BE2C (cell line): ENCODE measurements at regions not wholly inside any gene's neighbourhood (a gene's known extent, or its start where the extent isn't known, plus 50 kb on each side); places are given as distances from the start of the nearest gene placed in this dataset.

Source experiments
- DNase-seq: peaks from one replicate; pipeline ENCODE4 v3.0.0-alpha.2; 2020
- H3K27me3 ChIP-seq: fragments of 250-450 bp; sonication (Bioruptor Pico); 2 replicates; pipeline ENCODE4 v1.5.1; 2020; ENCODE audit warnings: mild to moderate bottlenecking
- H3K36me3 ChIP-seq: fragments of 250-450 bp; sonication (Bioruptor Pico); 2 replicates; pipeline ENCODE4 v1.5.1; 2020; ENCODE audit warnings: mild to moderate bottlenecking
- H3K4me1 ChIP-seq: fragments of 250-450 bp; sonication (Bioruptor Pico); 2 replicates; pipeline ENCODE4 v1.5.1; 2020
- H3K4me3 ChIP-seq: 2 replicates; pipeline ENCODE4 v1.5.1; 2011; ENCODE audit warnings: low read depth, low read length
- H3K9me3 ChIP-seq: fragments of 250-450 bp; sonication (Bioruptor Pico); 2 replicates; pipeline ENCODE4 v1.5.1; 2020
- CTCF ChIP-seq: IDR thresholded peaks from 2 replicates; pipeline ENCODE4 v1.5.1; 2012; ENCODE audit warnings: mild to moderate bottlenecking, low read depth, low read length

DNA sequence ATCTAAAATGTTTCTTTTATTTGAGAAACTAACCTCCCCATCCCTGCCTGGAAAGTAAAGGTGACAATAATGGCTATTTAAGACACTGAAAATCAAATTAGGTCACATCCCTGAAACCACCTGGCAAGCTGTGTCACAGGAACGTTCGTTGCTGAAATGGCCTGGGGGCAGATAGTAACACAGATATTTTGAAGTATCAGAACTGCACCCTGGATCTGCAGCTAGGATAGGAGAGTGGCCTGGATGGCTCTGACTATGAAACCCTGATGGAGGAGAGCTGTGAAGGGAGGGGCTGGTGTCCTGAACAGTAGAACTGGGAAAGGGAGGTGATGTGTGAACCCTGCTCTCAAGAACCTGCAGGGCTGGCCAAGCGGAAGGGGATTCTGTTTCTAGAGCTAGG is 648.3 kb upstream of the CFAP20DC start:
- H3K9me3 ChIP-seq: no peaks in the 10 kb centered on the region
- no peak for TF ChIP-seq CTCF
- H3K36me3 ChIP-seq: no peaks in the 10 kb centered on the region
- no peaks in the 10 kb centered on the region for H3K4me1 ChIP-seq
- no peaks in the 10 kb centered on the region for H3K27me3 ChIP-seq
- no peak for DNase-seq
- H3K4me3 ChIP-seq: no peak overlapping the region

- DNase-seq: no peak
- TF ChIP-seq CTCF: no peak
- Histone ChIP-seq H3K4me1 (no peaks in the 10 kb centered on the region), H3K27me3 (no peaks in the 10 kb centered on the region), H3K4me3 (no peak overlapping the region), H3K9me3 (no peaks in the 10 kb centered on the region), H3K36me3 (no peaks in the 10 kb centered on the region)
Observed at GRCh38 chr3:59696783-59697182, 647.0 kb upstream of the CFAP20DC start.

GRCh38 chr3:59695860-59696259 is 646.0 kb upstream of the CFAP20DC start:
- no peaks in the 10 kb centered on the region for H3K36me3 ChIP-seq
- DNase-seq: no peak
- no peaks in the 10 kb centered on the region for H3K4me1 ChIP-seq
- TF ChIP-seq CTCF: no peak
- H3K9me3 ChIP-seq: no peaks in the 10 kb centered on the region
- no peaks in the 10 kb centered on the region for H3K27me3 ChIP-seq
- H3K4me3 ChIP-seq: no peak overlapping the region

DNA sequence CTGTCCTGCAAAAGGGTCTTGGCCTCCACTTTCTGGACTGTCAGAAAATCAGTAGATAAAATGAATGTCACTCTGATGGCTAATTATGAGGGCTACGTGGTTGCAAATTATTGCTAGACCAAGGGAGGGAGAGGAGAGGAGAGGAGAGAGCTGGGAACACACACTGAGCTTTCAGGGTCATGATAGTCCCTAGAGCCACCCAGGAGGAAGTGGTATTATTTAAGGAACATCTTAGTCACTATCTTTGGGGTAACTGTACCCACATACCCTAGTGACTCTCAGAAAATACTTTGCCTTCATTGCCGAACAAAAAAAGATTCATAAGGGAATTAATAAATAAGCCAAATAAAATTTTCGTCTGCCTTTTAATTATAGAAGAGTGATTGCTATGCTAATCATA is 642.3 kb upstream of the CFAP20DC start:
- H3K9me3 ChIP-seq: no peaks in the 10 kb centered on the region
- TF ChIP-seq CTCF: no peak
- DNase-seq: no peak
- no peak overlapping the region for H3K4me3 ChIP-seq
- H3K27me3 ChIP-seq: no peaks in the 10 kb centered on the region
- no peaks in the 10 kb centered on the region for H3K4me1 ChIP-seq
- no peaks in the 10 kb centered on the region for H3K36me3 ChIP-seq

DNA sequence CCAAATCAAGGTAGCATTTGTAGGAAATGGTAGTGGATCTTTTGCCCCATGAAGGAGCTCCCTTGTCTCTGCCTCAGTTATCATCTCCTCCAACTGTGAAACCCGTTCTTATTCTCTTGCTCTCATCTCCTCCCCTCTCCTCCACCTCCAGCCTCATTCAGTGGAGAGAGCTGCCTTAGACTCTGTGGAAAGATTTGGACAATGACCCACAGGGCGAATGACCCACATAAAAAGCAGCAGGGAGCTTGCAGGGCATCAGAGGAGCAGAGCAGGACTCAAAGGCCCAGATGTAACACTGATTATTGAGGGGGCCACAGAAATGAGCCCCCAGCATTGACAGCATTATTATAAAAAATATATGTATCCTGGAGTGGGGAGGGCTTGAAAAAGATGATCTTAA is 641.1 kb upstream of the CFAP20DC start:
- DNase-seq: no peak
- H3K4me3 ChIP-seq: no peak overlapping the region
- no peaks in the 10 kb centered on the region for H3K27me3 ChIP-seq
- H3K9me3 ChIP-seq: no peaks in the 10 kb centered on the region
- H3K4me1 ChIP-seq: no peaks in the 10 kb centered on the region
- TF ChIP-seq CTCF: no peak
- no peaks in the 10 kb centered on the region for H3K36me3 ChIP-seq

- no peaks in the 10 kb centered on the region for H3K4me1 ChIP-seq
- no peak for DNase-seq
- no peaks in the 10 kb centered on the region for H3K27me3 ChIP-seq
- TF ChIP-seq CTCF: no peak
- H3K4me3 ChIP-seq: no peak overlapping the region
- no peaks in the 10 kb centered on the region for H3K36me3 ChIP-seq
- H3K9me3 ChIP-seq: no peaks in the 10 kb centered on the region
Observed at GRCh38 chr3:59688636-59689035, 638.8 kb upstream of the CFAP20DC start.
